CD4-positive, alpha-beta T cell treated with Interleukin-2 at 100 ng/mL for 4 hours (primary cell): ENCODE measurements at regions not wholly inside any gene's neighbourhood (a gene's known extent, or its start where the extent isn't known, plus 50 kb on each side); places are given as distances from the start of the nearest gene placed in this dataset.

Source experiments
- DNase-seq: peaks from one replicate; pipeline ENCODE4 v3.0.0-alpha.2; 2020; ENCODE audit warnings: low spot score

GRCh38 chr1:55575571-55576279, 360.6 kb upstream of the USP24 start:
- no peak for DNase-seq

- DNase-seq, result no peak
Measured at GRCh38 chr1:55574691-55575225, 359.6 kb upstream of the USP24 start.

- DNase-seq, result no peak
Measured at GRCh38 chr1:55572878-55573734, 357.9 kb upstream of the USP24 start.

GRCh38 chr1:55571767-55572166, 356.6 kb upstream of the USP24 start:
- DNase-seq, result no peak

GRCh38 chr1:55569417-55569816, 354.3 kb upstream of the USP24 start:
- DNase-seq, result no peak

- DNase-seq, result no peak
Measured at GRCh38 chr1:55568732-55569131, 353.6 kb upstream of the USP24 start.

GRCh38 chr1:55560266-55560665, 345.1 kb upstream of the USP24 start:
- no peak for DNase-seq

GRCh38 chr1:55559842-55560241, 344.7 kb upstream of the USP24 start:
- DNase-seq, result no peak

- no peak for DNase-seq
Measured at GRCh38 chr1:55559161-55559611, 344.0 kb upstream of the USP24 start.

- DNase-seq, result no peak
Measured at GRCh38 chr1:55558515-55558914, 343.4 kb upstream of the USP24 start.

- no peak for DNase-seq
Measured at GRCh38 chr1:55555956-55556725, 341.0 kb upstream of the USP24 start.

GRCh38 chr1:55554611-55555010, 339.4 kb upstream of the USP24 start:
- DNase-seq, result no peak

GRCh38 chr1:55552636-55553035, 337.5 kb upstream of the USP24 start:
- DNase-seq, result no peak

- DNase-seq, result no peak
Measured at GRCh38 chr1:55547405-55547804, 332.2 kb upstream of the USP24 start.

- no peak for DNase-seq
Measured at GRCh38 chr1:55546553-55546952, 331.4 kb upstream of the USP24 start.

GRCh38 chr1:55544826-55545225, 329.7 kb upstream of the USP24 start:
- DNase-seq, result no peak

GRCh38 chr1:55542901-55543504, 327.8 kb upstream of the USP24 start:
- no peak for DNase-seq

GRCh38 chr1:55541296-55541695, 326.1 kb upstream of the USP24 start:
- no peak for DNase-seq

- no peak for DNase-seq
Measured at GRCh38 chr1:55539652-55540512, 324.7 kb upstream of the USP24 start.

- DNase-seq, result no peak
Measured at GRCh38 chr1:55538428-55538827, 323.3 kb upstream of the USP24 start.

- DNase-seq, result no peak
Measured at GRCh38 chr1:55536545-55536865, 321.3 kb upstream of the USP24 start.
